WTC11 (cell line): ENCODE measurements at regions not wholly inside any gene's neighbourhood (a gene's known extent, or its start where the extent isn't known, plus 50 kb on each side); places are given as distances from the start of the nearest gene placed in this dataset.

ENCODE experiments used
- ATF2 ChIP-seq: sonication (generic); formaldehyde crosslinking; IDR thresholded peaks from 2 replicates; pipeline ENCODE4 v1.8.1; 2022; ENCODE audit warnings: low read depth, missing genetic modification reagents, borderline replicate concordance
- CBFB ChIP-seq: sonication (generic); formaldehyde crosslinking; IDR thresholded peaks from 2 replicates; pipeline ENCODE4 v1.8.1; 2022; ENCODE audit warnings: mild to moderate bottlenecking, low read depth, missing genetic modification reagents
- CTCF ChIP-seq: fragments of 200-600 bp; IDR thresholded peaks from 2 replicates; pipeline ENCODE4 v1.8.0; 2022; ENCODE audit warnings: antibody characterized with exemption
- MAX ChIP-seq: sonication (generic); formaldehyde crosslinking; IDR thresholded peaks from 2 replicates; pipeline ENCODE4 v1.8.0; 2022; ENCODE audit warnings: mild to moderate bottlenecking, missing genetic modification reagents
- USF1 ChIP-seq: sonication (generic); formaldehyde crosslinking; IDR thresholded peaks from 2 replicates; pipeline ENCODE4 v1.8.0; 2022; ENCODE audit warnings: mild to moderate bottlenecking, missing genetic modification reagents
- ZNF281 ChIP-seq: sonication (generic); formaldehyde crosslinking; IDR thresholded peaks from 2 replicates; pipeline ENCODE4 v1.8.0; 2023; ENCODE audit warnings: mild to moderate bottlenecking, missing genetic modification reagents

GRCh38 chr17:33545124-33545523 is 252.0 kb upstream of the ASIC2 start:
- TF ChIP-seq CBFB (CRISPR knock-in tag) (no peak), ATF2 (CRISPR knock-in tag) (no peak), MAX (CRISPR knock-in tag) (no peak), USF1 (no peak), ZNF281 (no peak), CTCF (no peak)
